Naive thymus-derived CD8-positive, alpha-beta T cell (primary cell): ENCODE measurements at regions not wholly inside any gene's neighbourhood (a gene's known extent, or its start where the extent isn't known, plus 50 kb on each side); places are given as distances from the start of the nearest gene placed in this dataset.

Source experiments
- ATAC-seq, 2 donors: fragments of 150-1000 bp; cut with Tn5 transposase in 1 of 2; sonication (Bioruptor Pico), chemical (Tn5 transposase) in 1 of 2; 1 replicate in 1 of 2; 2 replicates in 1 of 2; pipeline ENCODE4 v1.10.0; 2021; ENCODE audit warnings: mild to moderate bottlenecking in 2 of 2, moderate library complexity in 2 of 2
- POLR2A ChIA-PET: fragments of 350-600 bp; sonication (Branson Sonifier 250); formaldehyde crosslinking; loops from one replicate; lab custom pipeline; 2021; ENCODE audit warnings: antibody characterized with exemption; lab: Charles Lee
- DNase-seq, 10 donors: peaks; one replicate each; pipeline versions ENCODE4 v3.0.0 to v3.0.0-alpha.2; 2020 to 2022
- H3K27ac Mint-ChIP-seq, 10 donors: one replicate each; pipeline ENCODE4 v1.8.0; 2020 to 2022; ENCODE audit warnings: mild to moderate bottlenecking in 10 of 10, mixed read lengths in 10 of 10, moderate library complexity in 4 of 10, inconsistent platforms in 1 of 10
- H3K27me3 Mint-ChIP-seq, 5 donors: one replicate each; pipeline ENCODE4 v1.8.0; 2021 to 2022; ENCODE audit warnings: mixed read lengths in 5 of 5
- H3K36me3 Mint-ChIP-seq, 3 donors: one replicate each; pipeline ENCODE4 v1.8.0; 2020 to 2022; ENCODE audit warnings: mixed read lengths in 3 of 3, mild to moderate bottlenecking in 2 of 3, inconsistent platforms in 1 of 3
- H3K4me1 Mint-ChIP-seq, 4 donors: one replicate each; pipeline ENCODE4 v1.8.0; 2021 to 2022; ENCODE audit warnings: mixed read lengths in 4 of 4
- H3K4me3 Mint-ChIP-seq, 10 donors: one replicate each; pipeline ENCODE4 v1.8.0; 2020 to 2022; ENCODE audit warnings: mild to moderate bottlenecking in 10 of 10, mixed read lengths in 10 of 10, moderate library complexity in 6 of 10, inconsistent platforms in 1 of 10
- H3K9me3 Mint-ChIP-seq, 9 donors: one replicate each; pipeline ENCODE4 v1.8.0; 2020 to 2022; ENCODE audit warnings: mixed read lengths in 9 of 9, mild to moderate bottlenecking in 3 of 9, inconsistent platforms in 1 of 9, moderate library complexity in 1 of 9

DNA sequence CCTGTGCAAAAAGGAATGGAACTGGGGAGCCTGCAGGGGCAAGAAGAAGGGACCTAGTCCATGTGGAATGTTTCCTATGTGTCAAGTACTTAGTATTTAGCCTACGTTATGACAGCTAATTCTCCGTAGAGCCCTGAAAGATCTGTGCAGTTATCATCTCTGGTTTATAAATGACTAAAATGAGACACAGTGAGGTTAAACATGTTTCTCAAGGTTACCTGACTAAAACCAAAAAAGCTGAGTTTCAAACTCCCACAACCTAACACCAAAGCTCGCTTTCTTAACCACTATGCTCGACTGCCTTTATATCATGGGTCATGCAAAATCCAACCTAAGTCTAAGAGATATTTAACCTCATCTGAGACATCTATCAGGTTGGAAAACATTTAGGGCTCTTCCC lies 53.3 kb upstream of the CCL2 start:
- H3K27ac Mint-ChIP-seq, result no peak overlapping the region
- POLR2A ChIA-PET, result interaction anchor here (1.1 kb wide), 1 partner anchor 160 kb away, joined by 3 read pairs; no protein-coding TSS in a partner anchor
- no peaks in the 10 kb centered on the region for H3K36me3 Mint-ChIP-seq

GRCh38 chr17:34203018-34203638 lies 52.0 kb upstream of the CCL2 start:
- peak overlapping the region in 1 of 10 donors; percentile 37 for H3K27ac Mint-ChIP-seq

More for the DNA sequence above, 53.3 kb upstream of the CCL2 start:
- Mint-ChIP-seq H3K4me1 (peaks cover 2 to 10% (median 3%) of the 10 kb centered on the region in 4 donors), H3K9me3 (no peaks in the 10 kb centered on the region), H3K27me3 (peaks cover 8 to 31% (median 11%) of the 10 kb centered on the region in 5 donors), H3K4me3 (no peak overlapping the region)
- DNase-seq, result no peak
- ATAC-seq, result no peak

GRCh38 chr17:34204402-34204801 lies 50.7 kb upstream of the CCL2 start:
- Mint-ChIP-seq H3K4me3 (no peak overlapping the region), H3K9me3 (no peaks in the 10 kb centered on the region), H3K4me1 (peaks cover 2 to 8% (median 3%) of the 10 kb centered on the region in 4 donors), H3K36me3 (no peaks in the 10 kb centered on the region), H3K27ac (no peak overlapping the region), H3K27me3 (peaks cover 1 to 14% (median 5%) of the 10 kb centered on the region in 5 donors)
- no peak for ATAC-seq
- no peak for DNase-seq
- POLR2A ChIA-PET, result no interaction called here

More at GRCh38 chr17:34203018-34203638, 52.0 kb upstream of the CCL2 start:
- POLR2A ChIA-PET, result no interaction called here
- Mint-ChIP-seq H3K4me3 (no peak overlapping the region), H3K36me3 (no peaks in the 10 kb centered on the region), H3K27me3 (peaks cover 8 to 26% (median 11%) of the 10 kb centered on the region in 5 donors), H3K9me3 (no peaks in the 10 kb centered on the region), H3K4me1 (peaks cover 2 to 10% (median 3%) of the 10 kb centered on the region in 4 donors)
- DNase-seq (no peak), ATAC-seq (no peak)
